HG02840 (cell line): ENCODE measurements at regions not wholly inside any gene's neighbourhood (a gene's known extent, or its start where the extent isn't known, plus 50 kb on each side); places are given as distances from the start of the nearest gene placed in this dataset.
"Not testable (repeated sequence)": the region's sequence is repeated elsewhere in the genome, so short reads cannot be mapped to it uniquely, and the experiment has no call there.

Experiments
- ATAC-seq: cut with Tn5 transposase; IDR thresholded peaks from one replicate; pipeline ENCODE4 v1.9.1; 2021; ENCODE audit warnings: mild to moderate bottlenecking, moderate library complexity, moderate number of reproducible peaks; ENCODE audit not compliant: unreplicated experiment, low FRiP score

DNA sequence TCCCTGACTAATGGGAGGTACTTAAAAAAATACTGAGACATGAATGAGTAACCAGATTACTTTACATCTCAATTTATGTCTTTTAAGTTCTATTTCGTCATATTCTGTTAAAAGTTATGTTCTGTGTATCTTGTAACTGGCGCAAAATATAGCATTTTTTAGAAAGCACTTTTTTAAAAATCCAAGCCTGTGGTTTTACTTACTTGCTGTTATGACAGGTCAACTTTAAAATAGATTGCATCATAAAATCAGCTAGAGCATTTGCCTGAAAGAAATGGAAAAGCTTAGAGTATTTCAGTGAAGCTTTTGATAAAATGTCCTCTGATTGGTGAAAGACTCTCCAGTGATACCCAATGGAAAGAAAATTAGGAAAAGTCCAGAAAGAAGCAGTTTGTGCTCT lies 1892.3 kb upstream of the TENM3 start:
- ATAC-seq: no peak

DNA sequence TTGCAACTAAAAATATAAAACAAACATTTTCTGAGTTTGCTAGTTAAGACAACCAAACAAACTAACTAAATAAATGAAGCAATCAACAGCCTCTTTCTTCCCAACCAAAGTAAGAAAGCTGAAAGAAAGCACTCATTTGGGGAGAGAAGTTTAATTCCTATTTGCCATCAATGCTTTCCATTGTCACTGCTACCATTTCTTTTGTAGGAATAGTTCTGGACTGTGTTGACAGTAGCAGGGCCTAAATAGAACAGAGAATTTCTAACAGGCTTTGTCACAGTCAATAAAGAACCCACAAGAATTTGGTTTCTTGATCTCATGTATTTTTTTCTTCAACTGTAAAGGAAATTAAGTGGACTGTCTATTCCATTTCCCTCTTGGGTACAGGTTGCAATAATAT lies 1886.4 kb upstream of the TENM3 start:
- ATAC-seq: no peak

DNA sequence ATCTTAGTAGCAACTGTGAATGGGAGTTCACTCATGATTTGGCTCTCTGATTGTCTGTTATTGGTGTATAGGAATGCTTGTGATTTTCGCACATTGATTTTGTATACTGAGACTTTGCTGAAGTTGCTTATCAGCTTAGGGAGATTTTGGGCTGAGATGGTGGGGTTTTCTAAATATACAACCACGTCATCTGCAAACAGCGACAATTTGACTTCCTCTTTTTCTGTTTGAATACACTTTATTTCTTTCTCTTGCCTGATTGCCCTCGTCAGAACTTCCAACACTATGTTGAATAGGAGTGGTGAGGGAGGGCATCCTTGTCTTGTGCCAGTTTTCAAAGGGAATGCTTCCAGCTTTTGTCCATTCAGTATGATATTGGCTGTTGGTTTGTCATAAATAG lies 1883.1 kb upstream of the TENM3 start:
- not testable (repeated sequence) for ATAC-seq

DNA sequence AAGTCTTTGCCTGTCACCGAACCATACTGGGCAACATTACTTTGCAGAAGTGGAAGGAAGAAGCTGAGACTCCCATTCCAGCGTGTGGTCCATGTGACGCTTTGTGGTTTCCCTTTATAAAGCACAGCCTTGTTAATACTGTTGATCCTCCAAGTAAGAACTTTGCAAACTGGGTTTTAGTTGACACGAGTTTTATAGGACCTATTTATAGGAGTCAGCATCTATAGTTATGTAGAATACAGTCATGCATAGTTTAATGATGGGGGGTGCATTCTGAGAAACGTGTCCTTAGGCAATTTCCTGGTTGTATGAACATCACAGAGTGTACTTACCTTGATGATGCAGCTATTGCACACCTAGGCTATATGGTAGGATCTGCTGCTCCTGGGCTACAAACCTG lies 1879.4 kb upstream of the TENM3 start:
- no peak for ATAC-seq

DNA sequence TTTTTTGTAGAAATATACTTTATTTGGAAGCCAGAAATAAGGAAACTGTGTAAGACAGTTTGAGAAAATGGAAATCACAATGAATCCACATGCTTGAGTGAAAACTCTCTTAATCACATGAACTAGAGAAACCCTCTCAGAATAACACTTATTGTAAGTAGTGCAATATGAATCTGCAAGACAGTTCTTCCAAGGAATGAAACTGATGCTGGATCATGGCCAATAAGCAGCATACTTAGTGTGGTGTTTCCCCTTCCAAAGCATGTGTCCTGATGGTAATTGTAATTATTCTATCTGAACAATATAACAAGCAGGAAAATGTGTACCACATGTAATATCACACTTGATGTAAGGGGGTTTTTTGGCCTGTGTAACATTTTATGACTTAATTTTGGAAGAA lies 1870.5 kb upstream of the TENM3 start:
- ATAC-seq: no peak

DNA sequence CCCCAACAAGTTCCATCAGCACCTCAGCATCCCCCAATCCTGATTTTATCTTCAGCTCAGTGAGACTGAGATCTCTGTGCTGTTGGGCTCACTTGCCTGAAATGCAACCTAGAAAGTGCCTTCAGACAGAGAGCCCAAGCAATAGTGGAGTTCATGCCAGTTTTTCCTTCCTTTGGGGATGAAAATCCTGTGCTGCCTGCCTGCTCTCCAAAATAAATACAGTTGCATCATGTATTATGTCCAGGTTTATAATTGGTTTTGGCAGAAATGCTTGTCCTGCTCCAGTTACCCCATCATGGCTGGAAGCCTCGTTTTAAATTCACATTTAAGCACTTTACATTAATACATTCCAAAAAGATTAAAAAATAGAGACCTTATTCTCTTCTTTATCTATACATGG lies 1865.5 kb upstream of the TENM3 start:
- no peak for ATAC-seq

DNA sequence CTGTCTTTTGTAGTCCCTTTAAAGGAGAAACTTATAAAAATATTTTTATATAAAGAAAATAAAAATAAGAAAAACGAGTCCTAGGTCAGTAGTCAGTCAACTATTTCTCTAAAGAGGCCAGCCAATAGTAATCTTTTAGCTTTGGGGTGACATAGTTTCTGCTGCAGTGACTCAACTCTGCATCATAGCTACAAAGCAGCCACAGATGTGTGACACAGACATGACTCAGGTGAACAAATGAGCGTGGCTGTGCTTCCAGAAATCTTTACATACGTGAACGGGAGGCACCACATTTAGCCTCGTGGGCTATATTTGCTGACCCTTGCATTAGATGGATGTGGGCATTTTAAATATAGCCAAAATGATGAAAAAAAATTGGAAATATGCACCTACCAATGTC lies 1862.5 kb upstream of the TENM3 start:
- no peak for ATAC-seq

DNA sequence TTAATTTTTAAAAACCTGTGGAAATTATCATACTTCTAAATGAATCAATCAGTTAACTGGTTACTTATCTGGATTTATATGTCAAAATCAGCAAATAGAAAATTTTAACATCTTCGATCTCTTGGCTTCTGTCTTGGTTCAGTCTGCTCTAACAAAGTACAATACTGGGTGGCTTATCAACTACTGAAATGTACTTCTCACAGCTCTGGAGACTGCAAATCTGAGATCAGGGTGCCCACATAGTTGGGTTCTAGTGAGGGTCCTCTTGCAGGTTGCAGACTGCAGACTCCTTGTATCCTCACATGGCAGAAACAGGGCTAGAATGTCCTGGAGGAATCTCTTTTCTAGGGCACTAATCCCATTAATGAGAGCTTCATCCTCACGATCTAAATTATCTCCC lies 1851.6 kb upstream of the TENM3 start:
- no peak for ATAC-seq

DNA sequence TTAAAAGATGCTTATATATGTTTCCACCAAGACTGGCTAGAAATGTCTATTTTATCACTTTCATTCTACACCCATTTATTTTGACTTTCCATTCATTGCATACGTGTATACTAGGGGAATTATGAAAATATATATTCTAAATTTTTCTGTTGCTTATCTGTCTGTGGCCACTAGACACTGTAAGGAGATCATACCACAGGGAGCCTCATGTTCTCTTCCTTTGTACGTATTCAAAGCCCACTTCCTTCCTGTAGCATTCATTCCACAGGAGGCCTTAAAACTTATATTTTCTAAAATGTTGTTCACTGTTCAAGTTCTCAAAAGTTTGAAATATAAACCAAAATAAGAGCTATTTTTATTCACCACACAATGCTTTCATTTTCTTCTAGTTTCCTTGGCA lies 1848.9 kb upstream of the TENM3 start:
- no peak for ATAC-seq

DNA sequence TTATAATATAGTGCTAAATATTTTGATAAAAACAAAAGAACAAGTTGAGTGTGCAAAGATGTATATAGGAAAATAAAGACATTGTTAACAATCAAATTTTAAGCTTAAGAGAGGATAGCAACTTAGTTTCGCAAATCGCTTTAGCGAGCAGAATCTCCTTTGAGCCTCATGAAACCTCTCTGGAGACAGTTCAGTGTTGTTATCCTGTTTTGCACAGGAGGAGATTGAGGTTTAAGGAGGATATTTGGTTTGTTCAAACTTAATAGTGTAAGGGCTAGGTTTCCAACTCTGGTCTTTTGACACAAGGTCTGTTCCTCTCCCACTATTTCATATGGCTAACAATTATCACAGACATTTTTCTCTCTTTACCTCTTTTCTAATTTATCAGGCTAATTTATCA lies 1848.5 kb upstream of the TENM3 start:
- ATAC-seq: no peak

DNA sequence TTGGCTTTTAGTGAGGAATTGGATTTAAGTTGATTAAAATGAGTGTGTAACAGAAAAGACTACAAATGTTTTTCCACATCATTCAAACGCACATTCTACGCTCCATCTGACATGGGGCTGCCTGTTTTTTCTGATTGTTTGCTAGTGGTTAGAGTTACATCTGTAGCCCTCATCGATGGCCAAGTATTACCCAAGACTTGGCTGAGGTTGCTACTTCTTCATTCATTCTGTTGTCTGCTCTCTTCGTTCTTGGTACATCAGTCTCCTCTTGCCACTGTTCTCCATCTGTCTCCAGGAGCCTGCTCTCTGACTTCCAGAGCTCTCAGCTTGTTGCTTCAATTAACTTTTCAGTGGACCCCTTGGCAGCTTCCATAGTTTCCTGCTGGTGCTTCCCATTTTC lies 1844.6 kb upstream of the TENM3 start:
- no peak for ATAC-seq

DNA sequence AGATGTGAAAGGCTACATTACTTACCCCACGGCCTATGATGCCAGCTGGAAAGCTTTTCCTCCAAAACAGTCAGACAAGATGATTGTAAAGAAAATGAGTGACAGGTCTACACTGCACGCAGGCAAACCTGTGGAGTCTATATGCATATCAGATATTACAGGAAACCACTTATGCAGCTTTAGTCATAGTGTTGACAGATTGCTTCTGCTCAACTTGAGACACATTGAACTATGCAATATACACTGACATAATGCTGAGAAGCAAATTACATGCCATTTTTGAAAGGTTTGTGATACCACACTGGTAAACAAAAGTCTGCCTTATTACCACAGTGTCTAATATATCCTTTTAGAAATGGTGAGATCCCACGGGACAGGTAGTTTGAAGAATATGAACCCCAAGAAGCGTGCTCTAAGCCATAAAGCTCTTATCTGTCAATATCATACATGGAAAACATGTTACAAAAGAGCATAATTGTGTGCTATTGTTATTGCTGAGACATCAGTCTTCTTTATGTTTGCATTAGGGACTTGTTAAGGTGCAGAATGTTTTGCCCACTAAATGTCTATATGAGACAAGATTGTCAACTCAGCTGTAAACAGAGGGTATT lies 1835.8 kb upstream of the TENM3 start:
- no peak for ATAC-seq

DNA sequence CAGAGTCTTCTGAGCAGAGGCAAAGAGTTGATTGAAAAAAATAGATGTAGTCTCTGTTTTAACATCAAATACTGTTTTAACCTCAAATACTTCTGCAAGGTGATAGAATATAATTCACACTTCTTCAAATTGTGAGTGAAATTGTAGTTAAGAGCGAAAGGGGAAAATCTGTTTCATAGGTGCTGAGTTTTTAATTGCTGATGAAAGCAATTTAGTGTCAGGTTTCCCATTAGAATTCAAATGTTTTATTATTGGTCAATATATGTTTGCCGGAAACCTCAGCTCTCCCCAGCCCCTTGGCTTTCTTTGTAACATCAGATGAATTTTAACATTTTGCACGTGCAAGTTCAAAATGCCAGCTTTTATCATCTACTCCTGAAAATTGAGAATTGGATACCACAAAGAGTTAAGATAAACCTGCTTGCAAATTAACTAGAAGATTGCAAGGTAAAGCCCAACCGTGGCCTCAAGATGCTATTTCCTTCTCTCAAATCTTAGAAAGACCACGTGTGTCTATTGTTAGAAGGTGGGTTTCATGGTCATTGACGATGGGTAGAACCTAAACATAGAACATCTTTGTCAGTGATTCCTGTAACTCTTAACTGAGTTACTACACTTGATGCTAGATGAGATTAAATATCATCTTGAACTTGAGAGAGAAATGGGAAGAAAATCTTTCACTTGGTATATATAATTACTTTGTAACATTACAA lies 1824.2 kb upstream of the TENM3 start:
- ATAC-seq: no peak

DNA sequence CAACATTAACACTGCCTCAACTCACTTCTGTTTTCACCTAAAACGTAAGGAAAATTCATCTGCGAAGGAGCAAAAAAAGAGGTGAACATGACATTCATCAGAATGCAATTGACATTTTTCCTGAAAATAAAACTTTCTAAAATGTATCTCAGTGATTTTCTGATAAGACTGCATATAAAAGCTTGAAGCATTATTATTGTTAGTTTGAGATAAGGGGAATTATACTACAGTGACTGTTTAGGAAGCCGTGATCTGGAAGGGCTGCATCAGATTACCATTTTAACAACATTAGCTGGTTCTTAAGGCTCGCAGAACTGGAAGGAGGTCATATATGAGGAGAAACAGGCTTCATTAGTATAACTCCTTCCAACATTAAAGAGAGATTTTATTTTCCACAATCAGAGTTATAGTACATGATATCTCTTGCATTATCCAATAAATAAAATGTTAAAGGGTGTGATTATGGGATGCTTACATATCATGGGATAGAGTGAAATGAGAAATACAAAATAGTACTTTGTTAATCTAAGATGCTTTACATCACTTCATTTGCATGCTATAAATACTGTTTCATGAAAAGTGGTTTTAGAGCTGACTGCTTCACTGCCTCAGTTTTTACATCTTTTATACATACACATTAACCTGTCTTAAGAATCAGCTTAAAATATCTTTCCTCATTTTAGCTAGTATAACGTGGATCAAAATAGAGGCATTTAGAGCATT lies 1820.1 kb upstream of the TENM3 start:
- ATAC-seq: no peak

DNA sequence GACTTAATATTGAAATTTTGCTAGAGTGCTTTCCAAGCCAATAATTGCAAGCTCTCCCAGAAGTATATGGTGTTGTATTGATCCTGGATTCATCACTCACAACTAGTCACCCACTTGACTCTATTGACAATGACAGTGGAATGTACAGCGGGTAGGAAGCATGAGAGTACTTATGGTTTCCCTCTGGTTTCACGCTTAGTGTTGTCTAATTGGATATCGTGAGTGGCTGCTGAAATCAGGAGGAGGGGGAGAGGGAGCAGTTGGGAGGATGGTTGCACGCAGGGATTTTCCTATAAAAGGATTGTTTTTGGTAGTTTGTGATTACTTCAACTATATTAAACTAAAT lies 1819.5 kb upstream of the TENM3 start:
- ATAC-seq: no peak

DNA sequence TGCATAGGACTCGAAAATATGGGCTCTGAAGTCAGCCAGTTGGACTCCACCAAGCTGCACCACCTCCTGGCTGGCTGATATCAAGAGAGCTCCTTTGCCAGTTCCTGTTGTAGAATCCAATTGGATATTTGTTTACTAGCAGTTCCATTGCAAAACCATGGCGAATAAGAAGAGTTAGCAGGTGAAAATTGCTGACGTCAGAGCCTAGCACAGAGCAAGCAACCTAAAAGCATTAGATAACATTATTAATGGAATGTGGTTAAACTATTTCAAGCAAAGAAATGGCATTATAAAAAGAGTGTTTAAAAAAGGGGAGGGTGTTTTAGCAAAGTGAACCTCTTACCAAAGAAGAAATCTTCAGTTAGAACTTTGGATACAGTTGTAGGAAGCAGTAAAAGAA lies 1816.3 kb upstream of the TENM3 start:
- ATAC-seq: no peak

DNA sequence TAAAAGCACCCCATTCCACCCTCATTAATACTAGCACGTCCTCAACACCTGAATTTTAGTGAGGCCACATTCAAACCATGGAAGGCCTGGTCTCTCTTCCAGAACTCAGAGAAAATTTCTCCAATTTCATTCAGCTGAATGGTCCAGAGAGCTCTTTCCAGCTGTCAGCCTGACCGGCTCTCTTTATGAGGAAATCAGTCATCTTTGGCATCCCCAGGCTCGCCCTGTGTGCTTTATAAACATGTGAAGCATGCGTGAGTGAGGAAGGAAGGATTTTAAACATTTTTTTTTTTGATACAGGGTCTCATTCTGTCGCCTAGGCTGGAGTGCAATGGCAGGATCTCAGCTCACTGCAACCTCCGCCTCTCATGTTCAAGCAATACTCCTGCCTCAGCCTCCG lies 1812.9 kb upstream of the TENM3 start:
- ATAC-seq: no peak

DNA sequence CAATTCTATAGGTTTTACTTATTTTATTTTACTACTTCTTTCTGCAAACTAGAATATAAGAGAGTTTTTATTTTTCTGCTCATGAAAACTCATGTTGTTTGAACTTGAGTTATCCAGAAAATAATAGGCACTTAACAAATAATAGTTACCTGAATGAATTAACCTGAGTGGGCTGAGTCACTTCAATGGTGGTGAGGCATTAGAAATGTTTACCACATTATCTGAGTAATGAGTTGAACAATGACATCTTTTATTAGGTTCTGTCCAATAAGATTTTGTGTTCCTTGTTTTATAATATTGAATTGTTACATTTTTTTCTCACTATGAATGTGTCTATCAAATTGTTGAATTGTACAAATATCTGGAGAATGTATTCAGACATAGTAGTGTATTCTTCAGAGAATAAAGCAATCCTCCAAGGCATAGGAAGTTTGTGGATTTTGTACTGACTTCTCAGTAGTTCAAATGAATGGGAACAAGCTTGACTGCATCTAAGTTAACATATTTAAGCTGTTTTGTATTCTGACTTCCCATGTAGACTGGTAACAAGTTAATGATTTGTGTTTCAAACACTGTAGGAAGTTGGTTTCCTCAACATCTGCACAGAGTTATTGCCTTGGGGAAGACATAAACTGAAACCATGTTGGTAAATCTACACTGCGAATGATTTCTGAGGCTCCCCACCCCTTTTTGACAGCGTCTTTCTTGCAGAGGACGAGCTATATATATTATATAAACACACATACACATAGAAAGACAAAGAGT lies 1808.9 kb upstream of the TENM3 start:
- ATAC-seq: peak; percentile 73

DNA sequence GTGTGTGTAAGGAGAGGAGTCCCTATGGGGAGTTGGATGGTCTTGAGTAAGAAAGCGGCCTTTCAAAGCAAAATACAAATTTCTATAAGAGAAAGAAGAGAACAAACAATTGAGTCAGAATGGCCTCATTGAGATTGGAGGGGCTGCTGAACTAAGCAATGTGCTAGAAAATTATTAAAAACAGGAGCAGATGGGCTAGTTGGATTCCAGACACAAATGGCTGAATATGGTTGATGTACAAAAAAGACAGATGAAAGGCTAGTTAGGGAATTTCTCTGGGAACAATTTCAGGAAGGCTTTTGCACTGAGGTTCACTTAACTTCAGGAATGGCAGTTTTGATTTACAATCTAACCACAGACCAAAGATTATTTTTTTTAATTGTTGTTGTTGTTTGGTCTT lies 1806.8 kb upstream of the TENM3 start:
- no peak for ATAC-seq

DNA sequence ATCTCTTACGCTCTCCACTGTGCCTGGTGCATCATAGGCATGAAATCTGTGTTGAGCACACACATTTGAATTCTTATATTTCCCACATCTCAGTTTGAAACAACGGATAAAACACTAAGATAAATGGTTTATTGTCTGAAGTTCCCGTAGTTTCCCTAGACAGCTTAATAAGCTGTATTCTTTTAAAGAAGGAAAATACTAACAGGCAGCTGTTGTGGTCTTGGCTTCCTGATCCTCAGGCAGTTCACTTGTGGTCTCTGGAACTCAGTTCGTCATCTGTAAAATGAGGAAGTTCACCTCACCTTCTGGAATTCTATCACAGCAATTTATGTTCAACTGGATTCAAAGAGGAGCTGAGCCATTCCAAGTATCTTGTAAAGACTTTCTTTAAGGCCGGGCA lies 1805.6 kb upstream of the TENM3 start:
- no peak for ATAC-seq

DNA sequence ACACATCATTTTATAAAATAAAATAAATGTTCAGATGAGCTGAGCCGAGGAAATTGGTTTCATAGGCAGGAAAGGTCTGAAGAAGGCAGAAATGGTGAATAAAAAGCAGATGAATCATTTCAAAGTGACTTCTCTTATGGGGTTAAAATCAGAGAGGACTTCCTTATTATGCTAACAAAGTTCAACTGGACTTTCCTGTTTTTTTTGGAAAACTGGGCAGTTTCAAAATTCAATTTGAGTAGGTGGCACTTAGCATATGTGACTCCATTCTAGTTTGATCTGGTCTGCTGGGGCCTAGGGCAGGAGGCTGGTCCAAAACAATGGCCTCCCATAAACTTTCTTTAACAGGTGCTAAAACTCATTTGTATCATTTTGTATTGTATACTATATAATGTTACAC lies 1794.9 kb upstream of the TENM3 start:
- ATAC-seq: no peak
